ENCODE measurements at regions not wholly inside any gene's neighbourhood (a gene's known extent, or its start where the extent isn't known, plus 50 kb on each side); places are given as distances from the start of the nearest gene placed in this dataset.

DNA sequence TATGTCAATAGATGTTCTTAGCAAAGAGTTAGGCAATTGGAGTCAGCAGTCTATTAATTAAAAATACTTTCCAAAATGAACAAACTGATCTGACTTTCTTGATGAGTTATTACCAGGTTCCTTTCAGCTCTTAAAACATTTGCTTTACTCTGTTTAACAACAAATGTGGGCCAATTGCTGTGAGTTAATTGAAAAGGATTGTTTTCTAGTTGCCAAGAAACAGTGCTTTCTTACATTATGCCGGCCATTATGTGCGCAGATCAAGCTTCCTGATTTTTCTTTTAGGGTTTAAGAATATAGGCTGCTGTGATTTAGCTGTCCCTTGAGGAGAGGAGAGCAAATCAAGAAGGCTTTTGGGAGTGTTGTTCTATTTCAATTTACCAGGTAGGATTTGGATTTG, 50.5 kb upstream of the ITPRID2 start:
- DNase-seq, result no peak
